Activated T-helper 17 cell treated with anti-CD3 and anti-CD28 coated beads, Interleukin-2, amount 50 U/mL, for 72 hours (primary cell): ENCODE measurements at regions not wholly inside any gene's neighbourhood (a gene's known extent, or its start where the extent isn't known, plus 50 kb on each side); places are given as distances from the start of the nearest gene placed in this dataset.

Experiments
- ATAC-seq: fragments of 150-1000 bp; cut with Tn5 transposase; replicated peaks from 2 replicates; pipeline ENCODE4 v1.10.0; 2021; ENCODE audit warnings: mild to moderate bottlenecking, moderate library complexity
- H3K27ac Mint-ChIP-seq: one replicate; pipeline ENCODE4 v1.8.0; 2022; ENCODE audit warnings: mixed read lengths
- H3K27me3 Mint-ChIP-seq: one replicate; pipeline ENCODE4 v1.8.0; 2022; ENCODE audit warnings: mixed read lengths
- H3K36me3 Mint-ChIP-seq: one replicate; pipeline ENCODE4 v1.8.0; 2022; ENCODE audit warnings: low read depth, mild to moderate bottlenecking, mixed read lengths
- H3K4me1 Mint-ChIP-seq: one replicate; pipeline ENCODE4 v1.8.0; 2022; ENCODE audit warnings: mixed read lengths
- H3K4me3 Mint-ChIP-seq: one replicate; pipeline ENCODE4 v1.8.0; 2022; ENCODE audit warnings: mild to moderate bottlenecking, mixed read lengths
- H3K9me3 Mint-ChIP-seq: one replicate; pipeline ENCODE4 v1.8.0; 2022; ENCODE audit warnings: mixed read lengths

GRCh38 chr3:144350125-144350524 lies 378.5 kb downstream of the DIPK2A start:
- H3K27ac Mint-ChIP-seq, result no peak overlapping the region
- ATAC-seq, result no peak

DNA sequence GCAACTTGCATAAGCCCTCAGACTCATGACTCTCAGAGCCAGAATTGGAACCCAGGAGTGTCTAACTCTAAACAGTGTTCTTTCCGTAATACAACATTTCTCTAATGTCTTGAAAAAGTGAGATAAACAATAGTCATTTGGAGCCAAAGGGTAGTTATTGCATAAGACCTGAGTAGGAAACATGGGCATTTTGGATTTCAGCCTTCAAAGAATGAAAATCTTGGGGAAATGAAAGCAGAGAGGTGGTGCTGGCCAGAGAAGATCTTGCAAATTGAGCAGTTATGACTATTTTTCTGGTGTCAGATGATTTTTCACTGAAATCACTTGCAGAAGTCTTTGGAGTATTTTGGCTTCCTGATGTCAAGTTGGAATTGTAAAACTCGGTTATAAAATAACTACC lies 379.4 kb downstream of the DIPK2A start:
- no peaks in the 10 kb centered on the region for H3K27me3 Mint-ChIP-seq
- ATAC-seq, result no peak
- H3K9me3 Mint-ChIP-seq, result peaks cover 5% of the 10 kb centered on the region
- H3K36me3 Mint-ChIP-seq, result no peaks in the 10 kb centered on the region
- H3K4me3 Mint-ChIP-seq, result no peak overlapping the region
- H3K27ac Mint-ChIP-seq, result no peak overlapping the region
- H3K4me1 Mint-ChIP-seq, result no peaks in the 10 kb centered on the region

More at GRCh38 chr3:144350125-144350524, 378.5 kb downstream of the DIPK2A start:
- Mint-ChIP-seq H3K27me3 (no peaks in the 10 kb centered on the region), H3K4me3 (no peak overlapping the region), H3K9me3 (peaks cover 5% of the 10 kb centered on the region), H3K36me3 (no peaks in the 10 kb centered on the region), H3K4me1 (no peaks in the 10 kb centered on the region)

GRCh38 chr3:144351773-144352365 lies 380.2 kb downstream of the DIPK2A start:
- no peaks in the 10 kb centered on the region for H3K27me3 Mint-ChIP-seq
- H3K9me3 Mint-ChIP-seq, result peaks cover 5% of the 10 kb centered on the region
- H3K36me3 Mint-ChIP-seq, result no peaks in the 10 kb centered on the region
- no peak for ATAC-seq
- no peaks in the 10 kb centered on the region for H3K4me1 Mint-ChIP-seq
- H3K27ac Mint-ChIP-seq, result no peak overlapping the region
- H3K4me3 Mint-ChIP-seq, result no peak overlapping the region

DNA sequence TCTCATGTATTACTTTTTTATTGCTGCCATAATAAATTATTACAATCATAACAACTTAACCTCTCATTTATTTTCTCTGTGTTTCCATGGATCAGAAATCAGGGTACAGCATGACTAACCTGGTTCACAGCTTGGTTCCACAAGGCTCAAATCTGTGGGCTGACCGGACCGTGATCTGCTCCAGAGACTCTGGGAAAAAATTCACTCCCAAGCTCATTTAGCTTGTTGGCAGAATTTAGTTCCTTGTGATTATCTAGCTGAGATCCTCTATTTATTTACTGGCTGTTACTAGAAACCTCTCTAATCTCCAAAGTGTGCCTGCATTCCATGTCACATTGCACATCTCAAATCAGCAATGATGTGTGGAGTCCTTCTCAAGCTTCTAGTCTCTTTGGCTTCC lies 386.6 kb downstream of the DIPK2A start:
- H3K4me1 Mint-ChIP-seq, result no peaks in the 10 kb centered on the region
- no peak overlapping the region for H3K4me3 Mint-ChIP-seq
- H3K27me3 Mint-ChIP-seq, result no peaks in the 10 kb centered on the region
- H3K9me3 Mint-ChIP-seq, result no peaks in the 10 kb centered on the region
- no peak for ATAC-seq
- H3K27ac Mint-ChIP-seq, result no peak overlapping the region
- no peaks in the 10 kb centered on the region for H3K36me3 Mint-ChIP-seq

DNA sequence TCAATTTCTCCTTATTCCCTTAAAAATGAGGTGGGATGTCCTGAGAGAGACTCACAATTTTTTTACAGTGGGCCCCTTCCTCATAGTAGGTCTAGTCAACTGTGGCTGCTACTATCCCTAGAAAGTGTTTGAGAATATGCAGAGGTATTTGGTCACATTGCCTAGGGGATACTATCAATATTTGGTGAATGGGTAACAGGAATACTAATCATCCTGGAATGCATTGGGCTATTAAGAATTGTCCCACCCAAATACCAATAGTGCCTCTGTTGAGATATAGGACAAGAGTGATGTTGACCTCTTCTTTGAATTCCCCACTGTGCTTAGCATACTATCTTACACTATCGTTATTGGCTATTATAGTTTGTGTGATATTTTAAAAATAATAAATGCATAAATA lies 389.4 kb downstream of the DIPK2A start:
- Mint-ChIP-seq H3K4me1 (no peaks in the 10 kb centered on the region), H3K27ac (no peak overlapping the region), H3K9me3 (peaks cover 4% of the 10 kb centered on the region), H3K36me3 (no peaks in the 10 kb centered on the region), H3K4me3 (no peak overlapping the region), H3K27me3 (peaks cover under 1% of the 10 kb centered on the region)
- no peak for ATAC-seq

- Mint-ChIP-seq H3K4me3 (no peak overlapping the region), H3K36me3 (no peaks in the 10 kb centered on the region), H3K4me1 (no peaks in the 10 kb centered on the region), H3K27me3 (peaks cover 3% of the 10 kb centered on the region), H3K9me3 (peaks cover 7% of the 10 kb centered on the region), H3K27ac (no peak overlapping the region)
- ATAC-seq, result no peak
These were observed 390.5 kb downstream of the DIPK2A start for GRCh38 chr3:144362126-144362525.

DNA sequence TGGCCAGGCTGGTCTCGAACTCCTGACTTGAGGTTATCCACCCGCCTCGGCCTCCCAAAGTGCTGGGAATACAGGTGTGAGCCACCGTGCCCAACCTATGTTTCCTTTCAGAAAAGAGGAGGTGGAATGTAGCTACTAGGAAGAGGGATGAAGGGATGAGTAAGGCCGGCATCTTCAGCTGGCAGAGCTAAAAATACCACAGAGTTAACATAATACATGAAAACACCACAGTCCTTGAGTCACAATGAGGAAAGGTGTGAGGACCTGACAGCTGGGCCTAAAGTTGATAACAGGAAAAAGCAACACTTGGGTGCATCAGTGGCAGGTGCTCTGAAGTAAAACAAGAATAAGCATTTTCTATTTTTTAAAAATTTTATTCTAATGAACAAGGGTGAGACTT lies 392.2 kb downstream of the DIPK2A start:
- ATAC-seq, result no peak
- no peaks in the 10 kb centered on the region for H3K36me3 Mint-ChIP-seq
- H3K9me3 Mint-ChIP-seq, result peaks cover 14% of the 10 kb centered on the region
- H3K27ac Mint-ChIP-seq, result no peak overlapping the region
- H3K4me1 Mint-ChIP-seq, result no peaks in the 10 kb centered on the region
- peaks cover 3% of the 10 kb centered on the region for H3K27me3 Mint-ChIP-seq
- H3K4me3 Mint-ChIP-seq, result no peak overlapping the region

DNA sequence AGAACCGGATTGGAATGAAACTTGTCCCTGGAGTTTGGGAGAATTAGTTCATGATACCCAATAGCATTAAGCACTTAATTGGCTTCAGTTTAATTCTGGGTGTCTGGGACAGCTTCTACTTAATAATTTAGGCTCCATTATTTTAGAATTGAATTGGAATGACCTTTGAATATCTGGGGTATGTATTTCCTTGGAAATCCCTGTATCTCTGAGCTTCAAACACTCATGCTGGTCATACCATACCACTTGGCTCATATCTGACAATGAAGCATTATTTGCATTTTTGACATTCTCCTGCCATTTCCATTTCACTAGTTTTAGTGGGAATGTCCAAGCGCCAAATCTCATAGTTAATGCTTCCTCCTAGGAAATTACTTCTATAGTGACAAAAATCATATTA lies 393.1 kb downstream of the DIPK2A start:
- Mint-ChIP-seq H3K4me1 (no peaks in the 10 kb centered on the region), H3K9me3 (peaks cover 14% of the 10 kb centered on the region), H3K4me3 (no peak overlapping the region), H3K36me3 (no peaks in the 10 kb centered on the region), H3K27me3 (peaks cover 3% of the 10 kb centered on the region), H3K27ac (no peak overlapping the region)
- ATAC-seq, result no peak

DNA sequence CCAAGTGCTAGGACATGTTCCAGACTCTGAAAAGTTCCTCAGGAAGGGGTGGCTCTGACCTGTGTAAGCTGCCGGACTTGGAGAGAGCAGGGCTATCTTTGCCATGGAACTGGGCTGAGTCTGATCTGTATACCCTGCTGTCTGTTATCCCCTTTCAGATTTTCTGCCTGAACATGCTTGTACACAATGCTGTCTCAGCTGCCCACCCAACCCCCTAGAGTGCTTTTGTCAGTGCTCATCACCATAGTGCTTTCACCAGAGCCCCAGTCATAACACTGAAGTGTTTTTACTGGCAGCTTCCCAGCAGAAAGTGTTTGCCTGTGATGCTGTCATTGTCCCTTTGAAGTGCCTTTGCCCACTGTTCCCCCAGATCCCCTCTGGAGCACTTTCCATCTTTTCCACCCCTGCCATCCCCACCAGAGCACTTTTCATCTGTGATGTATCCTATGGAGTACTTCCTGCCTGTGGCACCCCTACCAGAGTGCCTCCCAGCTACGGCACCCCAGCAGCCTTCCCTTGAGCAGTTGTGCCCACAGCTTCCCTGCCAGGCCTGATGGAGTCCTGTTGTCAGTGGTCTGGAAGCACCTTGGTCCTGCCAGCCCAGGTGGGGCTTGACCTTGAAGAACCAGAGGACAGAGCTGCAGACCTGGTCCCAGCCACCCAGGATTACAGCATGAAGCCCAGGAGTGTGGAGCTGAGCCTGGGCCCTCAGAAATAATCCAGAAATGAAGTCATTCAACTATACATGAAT lies 397.7 kb downstream of the DIPK2A start:
- Mint-ChIP-seq H3K27ac (no peak overlapping the region), H3K9me3 (peaks cover 19% of the 10 kb centered on the region), H3K36me3 (no peaks in the 10 kb centered on the region), H3K4me3 (no peak overlapping the region), H3K27me3 (peaks cover 3% of the 10 kb centered on the region), H3K4me1 (no peaks in the 10 kb centered on the region)
- ATAC-seq, result no peak

DNA sequence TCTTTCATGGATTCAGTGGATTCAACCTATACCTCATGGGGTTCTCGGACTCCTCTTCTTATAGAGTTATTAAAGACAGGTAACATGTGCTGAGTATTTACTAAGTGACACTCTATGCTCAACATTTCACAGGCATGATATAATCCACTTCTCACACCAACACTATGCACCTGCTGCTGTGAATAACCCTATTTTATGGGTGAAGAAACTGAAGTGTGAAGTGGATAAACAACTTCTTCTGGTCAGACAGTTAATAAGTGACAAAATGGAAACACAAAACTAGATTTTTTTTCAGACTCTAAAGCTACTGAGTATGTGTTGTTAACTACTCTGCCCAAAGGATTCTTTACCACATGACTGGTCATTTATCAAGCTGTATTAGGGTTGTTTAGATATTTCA lies 403.5 kb downstream of the DIPK2A start:
- no peak for ATAC-seq
- peaks cover 5% of the 10 kb centered on the region for H3K9me3 Mint-ChIP-seq
- no peak overlapping the region for H3K4me3 Mint-ChIP-seq
- H3K27ac Mint-ChIP-seq, result no peak overlapping the region
- no peaks in the 10 kb centered on the region for H3K27me3 Mint-ChIP-seq
- H3K36me3 Mint-ChIP-seq, result no peaks in the 10 kb centered on the region
- no peaks in the 10 kb centered on the region for H3K4me1 Mint-ChIP-seq

DNA sequence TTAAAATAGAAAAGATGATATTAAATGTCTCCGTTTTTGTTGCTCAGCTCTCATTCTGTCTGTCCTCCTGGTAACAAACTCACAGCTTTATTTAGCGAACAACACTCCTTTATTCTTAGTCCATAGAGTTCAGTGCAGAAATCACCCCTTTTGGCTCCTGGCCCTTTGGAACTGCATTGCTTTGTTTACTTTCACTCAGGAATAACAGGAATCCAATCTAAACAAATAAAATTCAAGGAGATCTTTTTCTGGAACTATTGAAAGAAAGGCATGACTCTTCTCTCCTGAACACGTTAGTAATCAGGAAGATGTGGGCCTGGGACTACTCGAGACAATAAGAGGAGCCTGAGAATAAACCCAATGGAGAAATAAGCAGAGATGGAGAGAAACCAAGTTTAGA lies 409.2 kb downstream of the DIPK2A start:
- H3K27me3 Mint-ChIP-seq, result no peaks in the 10 kb centered on the region
- H3K36me3 Mint-ChIP-seq, result no peaks in the 10 kb centered on the region
- no peaks in the 10 kb centered on the region for H3K9me3 Mint-ChIP-seq
- ATAC-seq, result no peak
- H3K27ac Mint-ChIP-seq, result no peak overlapping the region
- no peaks in the 10 kb centered on the region for H3K4me1 Mint-ChIP-seq
- H3K4me3 Mint-ChIP-seq, result no peak overlapping the region

- ATAC-seq, result no peak
- H3K36me3 Mint-ChIP-seq, result no peaks in the 10 kb centered on the region
- H3K4me3 Mint-ChIP-seq, result no peak overlapping the region
- no peak overlapping the region for H3K27ac Mint-ChIP-seq
- H3K9me3 Mint-ChIP-seq, result no peaks in the 10 kb centered on the region
- no peaks in the 10 kb centered on the region for H3K27me3 Mint-ChIP-seq
- no peaks in the 10 kb centered on the region for H3K4me1 Mint-ChIP-seq
These were observed 410.0 kb downstream of the DIPK2A start for GRCh38 chr3:144381607-144382006.

DNA sequence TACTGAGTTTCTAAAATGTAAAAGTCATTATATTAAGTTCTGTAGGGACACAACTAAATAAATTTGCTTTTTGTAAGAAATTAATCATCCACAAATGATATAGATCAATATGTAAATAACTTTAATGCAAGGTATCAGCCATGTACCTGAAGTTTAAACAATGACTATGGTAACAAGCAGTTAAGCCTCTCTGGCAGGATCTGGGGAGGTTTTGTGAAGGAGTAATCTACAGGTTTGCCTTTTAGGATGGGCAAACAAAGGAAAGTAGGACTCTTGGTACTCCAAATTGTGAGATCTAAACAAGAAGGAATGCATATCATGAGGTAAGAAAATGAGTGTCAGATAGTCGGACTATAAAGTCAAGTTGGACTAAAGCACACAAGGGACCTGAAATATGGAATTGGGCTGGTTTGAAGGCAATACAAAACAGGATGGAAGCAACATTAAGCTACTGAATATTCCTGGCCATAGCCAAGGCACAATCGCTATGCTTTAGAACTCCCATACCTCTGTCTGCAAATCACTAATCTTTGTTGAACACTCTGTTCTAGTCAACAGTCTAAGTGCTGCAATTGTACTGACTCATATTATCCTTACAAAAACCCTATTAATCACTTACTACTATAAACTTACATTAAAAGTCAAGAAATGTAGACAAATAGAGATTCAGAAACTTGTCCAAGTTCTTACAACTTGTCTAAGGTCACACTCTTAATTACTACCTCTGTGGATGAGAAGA lies 412.8 kb downstream of the DIPK2A start:
- no peaks in the 10 kb centered on the region for H3K27me3 Mint-ChIP-seq
- H3K4me3 Mint-ChIP-seq, result no peak overlapping the region
- no peak for ATAC-seq
- no peaks in the 10 kb centered on the region for H3K4me1 Mint-ChIP-seq
- no peaks in the 10 kb centered on the region for H3K9me3 Mint-ChIP-seq
- H3K36me3 Mint-ChIP-seq, result no peaks in the 10 kb centered on the region
- no peak overlapping the region for H3K27ac Mint-ChIP-seq

- Mint-ChIP-seq H3K9me3 (no peaks in the 10 kb centered on the region), H3K27ac (no peak overlapping the region), H3K4me3 (no peak overlapping the region), H3K27me3 (no peaks in the 10 kb centered on the region), H3K36me3 (no peaks in the 10 kb centered on the region), H3K4me1 (no peaks in the 10 kb centered on the region)
- no peak for ATAC-seq
These were observed 419.2 kb downstream of the DIPK2A start for GRCh38 chr3:144390786-144391185.

- H3K9me3 Mint-ChIP-seq, result no peaks in the 10 kb centered on the region
- ATAC-seq, result no peak
- no peaks in the 10 kb centered on the region for H3K27me3 Mint-ChIP-seq
- no peaks in the 10 kb centered on the region for H3K36me3 Mint-ChIP-seq
- H3K4me1 Mint-ChIP-seq, result no peaks in the 10 kb centered on the region
- H3K27ac Mint-ChIP-seq, result no peak overlapping the region
- no peak overlapping the region for H3K4me3 Mint-ChIP-seq
These were observed 419.6 kb downstream of the DIPK2A start for GRCh38 chr3:144391236-144391635.
